NCI-H345 (cell line): ENCODE measurements at regions not wholly inside any gene's neighbourhood (a gene's known extent, or its start where the extent isn't known, plus 50 kb on each side); places are given as distances from the start of the nearest gene placed in this dataset.
A peak's percentile ranks its signal among the peaks of the same experiment; 100 is the strongest.

Experiments
- DNase-seq: peaks from one replicate; lab custom pipeline; 2025; lab: John Stamatoyannopoulos, UW

DNA sequence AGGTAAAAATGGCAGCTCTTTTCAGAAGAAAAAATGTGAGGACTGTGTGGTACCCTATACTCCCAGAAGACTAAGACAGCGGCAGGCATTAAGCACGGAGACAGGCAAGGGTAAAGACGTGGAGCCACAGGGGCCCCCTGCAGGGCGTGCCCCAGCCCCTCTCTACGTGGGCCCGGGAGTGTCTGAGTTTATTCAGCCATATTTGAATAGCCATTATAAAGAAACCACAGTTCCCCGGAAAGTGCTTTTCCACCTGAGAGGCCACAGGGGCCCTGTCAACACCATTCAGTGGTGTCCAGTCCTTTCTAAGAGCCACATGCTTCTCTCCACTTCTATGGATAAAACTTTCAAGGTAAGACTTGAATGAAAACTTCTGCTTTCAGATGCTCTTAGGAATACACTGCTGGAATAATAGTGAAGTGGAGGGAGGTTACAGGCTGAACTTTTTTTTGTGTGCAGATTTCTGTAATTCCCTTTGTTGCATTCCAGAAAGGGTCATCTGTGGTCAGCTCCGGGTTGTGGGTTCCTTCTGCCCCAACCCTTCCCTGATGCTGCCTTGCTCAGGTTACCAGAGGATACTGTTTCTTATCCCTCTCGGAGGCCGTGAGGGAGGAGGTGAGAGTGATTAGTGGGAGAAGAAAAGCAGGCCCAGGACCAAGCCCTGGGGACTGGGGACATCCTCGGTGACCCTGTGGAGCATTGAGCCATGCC lies 58.4 kb downstream of the SLC25A47 start:
- DNase-seq = no peak

DNA sequence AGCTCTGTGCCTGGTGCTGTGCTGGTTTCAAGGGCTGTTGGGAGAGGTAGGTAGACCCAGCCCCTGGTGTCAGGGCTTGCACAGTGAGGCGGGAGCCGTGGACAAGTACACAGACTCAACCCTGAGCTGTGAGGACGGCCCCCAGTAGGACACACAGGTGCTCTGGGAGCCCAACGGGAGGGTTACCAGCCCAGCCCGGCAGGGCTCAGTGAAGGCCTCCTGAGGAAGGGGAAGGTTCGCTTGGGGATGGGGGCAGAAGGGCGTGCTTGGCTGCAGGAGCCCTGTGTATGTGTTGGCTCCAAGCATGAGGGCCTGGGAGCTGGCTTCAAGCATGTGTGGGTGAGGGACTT lies 58.9 kb downstream of the SLC25A47 start:
- no peak for DNase-seq

DNA sequence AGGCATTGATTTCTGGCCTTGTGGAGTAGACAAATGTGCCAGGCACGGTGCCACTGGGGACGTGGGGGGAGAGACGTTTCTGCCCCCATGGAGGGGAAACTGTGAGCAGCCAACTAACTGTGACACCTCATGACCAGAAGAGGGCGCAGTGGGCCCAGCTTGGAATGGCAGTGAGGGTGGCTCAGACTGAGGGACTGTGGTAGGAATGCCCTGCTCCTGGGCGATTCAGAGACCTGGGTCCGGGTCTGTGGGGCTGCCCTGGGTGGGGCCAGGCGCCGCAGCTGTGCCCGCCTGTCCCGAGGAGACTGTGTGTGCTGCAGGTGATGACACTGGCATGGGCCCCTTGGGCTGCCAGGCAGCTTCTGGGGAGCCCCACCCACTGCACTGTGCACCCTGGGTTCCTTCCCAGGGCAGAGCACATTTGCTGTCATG lies 60.6 kb downstream of the SLC25A47 start:
- peak; percentile 65 for DNase-seq

DNA sequence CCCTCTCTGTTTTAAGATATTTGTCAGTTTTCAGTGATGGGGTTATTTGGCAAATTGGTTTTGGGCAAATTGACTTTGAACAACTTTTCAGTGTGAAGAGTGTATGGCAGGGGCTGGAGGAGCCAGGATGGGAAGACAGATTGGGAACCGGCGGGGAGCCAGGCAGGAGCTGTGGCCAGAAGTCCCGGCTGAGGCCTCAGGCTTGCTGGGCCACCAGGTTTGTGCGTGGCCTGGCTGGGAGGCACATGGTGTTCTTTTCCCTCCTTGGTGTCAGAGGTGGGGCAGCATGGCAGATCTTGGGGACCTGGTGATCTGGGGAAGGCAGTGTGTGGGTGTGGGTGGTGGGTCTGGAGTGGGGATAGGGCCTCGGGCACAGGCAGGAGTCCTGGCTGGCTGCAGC lies 61.1 kb downstream of the SLC25A47 start:
- no peak for DNase-seq

DNA sequence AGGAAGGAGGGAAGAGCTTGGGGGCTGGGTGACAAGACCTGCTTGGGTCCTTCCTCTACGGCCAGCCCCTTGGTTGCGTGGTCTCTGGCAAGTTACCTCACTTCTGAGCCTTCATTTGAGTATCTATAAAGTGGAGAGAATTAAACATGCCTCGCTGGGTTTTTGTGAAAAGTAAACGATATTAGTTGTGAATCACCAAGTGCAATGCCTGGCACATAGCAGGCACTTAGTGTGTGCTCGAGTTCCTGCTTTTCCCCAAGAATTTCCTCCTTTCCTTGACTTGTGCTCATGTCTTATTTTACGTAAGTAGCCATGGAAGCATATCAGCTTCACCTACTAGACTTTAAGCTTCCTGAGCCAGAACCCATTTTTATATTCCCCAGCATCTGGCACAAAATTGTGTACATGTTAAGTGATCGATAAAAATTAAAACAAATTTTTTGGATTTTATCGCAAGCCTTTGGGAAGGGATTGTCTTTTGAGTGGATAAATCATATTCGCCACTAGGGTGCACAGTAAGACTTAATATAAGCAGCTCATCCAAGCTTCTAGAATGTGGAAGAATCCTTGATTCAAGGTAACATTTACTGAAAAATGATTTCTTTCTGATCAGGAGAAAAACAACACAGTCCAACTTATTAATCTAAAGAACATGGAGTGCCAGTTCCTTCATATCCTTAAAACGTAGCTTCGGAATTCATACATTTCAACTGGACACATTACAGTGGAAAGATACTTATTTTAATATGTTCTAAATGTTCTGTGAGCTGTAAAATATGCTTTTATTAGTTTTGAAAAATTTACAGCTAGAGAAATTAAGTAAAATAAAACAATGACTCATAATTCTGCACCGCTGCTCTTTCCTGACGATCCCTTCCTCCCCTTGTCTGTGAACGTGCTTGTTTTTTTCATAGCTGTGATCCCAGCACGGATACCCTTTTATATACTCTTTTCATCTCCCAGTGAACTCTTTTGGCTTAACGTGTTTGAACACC lies 62.0 kb downstream of the SLC25A47 start:
- peak; percentile 41 for DNase-seq

DNA sequence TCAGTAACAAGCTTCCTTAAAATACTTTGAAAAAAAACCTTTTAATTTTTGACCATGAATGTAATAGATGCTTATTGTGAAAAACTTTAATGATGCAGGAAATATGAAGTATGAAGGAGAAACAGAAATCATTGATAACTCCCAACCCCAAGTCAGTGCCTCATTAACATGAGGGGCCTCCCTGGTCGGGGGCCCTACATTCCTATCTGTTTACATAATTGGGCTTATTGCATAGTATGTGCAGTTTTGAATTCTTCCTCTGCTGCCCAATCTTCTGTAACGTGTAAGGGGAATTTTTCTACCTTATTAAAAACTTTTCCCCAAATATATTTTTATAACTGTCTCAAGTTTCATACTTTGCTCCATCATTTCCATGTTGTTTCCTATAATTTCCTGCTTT lies 63.0 kb downstream of the SLC25A47 start:
- DNase-seq = no peak

DNA sequence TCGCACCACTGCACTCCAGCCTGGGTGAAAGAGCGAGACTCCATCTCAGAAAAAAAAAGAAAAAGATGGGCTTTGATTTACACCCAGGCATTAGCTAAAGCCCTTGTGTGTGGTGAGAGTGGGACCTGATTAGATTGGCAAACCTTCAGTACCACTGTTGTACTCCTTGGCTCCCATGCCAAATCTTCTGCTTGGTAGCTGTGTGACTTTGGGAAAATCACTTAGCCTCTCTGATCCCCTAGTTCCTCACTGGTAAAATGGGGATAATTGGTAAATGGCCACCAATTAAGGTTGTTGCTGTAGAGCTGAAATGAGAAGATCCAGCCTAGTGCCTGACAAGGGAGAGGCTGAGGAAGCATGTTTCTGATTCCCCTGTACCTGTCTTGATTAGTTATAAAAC lies 63.7 kb downstream of the SLC25A47 start:
- no peak for DNase-seq

DNA sequence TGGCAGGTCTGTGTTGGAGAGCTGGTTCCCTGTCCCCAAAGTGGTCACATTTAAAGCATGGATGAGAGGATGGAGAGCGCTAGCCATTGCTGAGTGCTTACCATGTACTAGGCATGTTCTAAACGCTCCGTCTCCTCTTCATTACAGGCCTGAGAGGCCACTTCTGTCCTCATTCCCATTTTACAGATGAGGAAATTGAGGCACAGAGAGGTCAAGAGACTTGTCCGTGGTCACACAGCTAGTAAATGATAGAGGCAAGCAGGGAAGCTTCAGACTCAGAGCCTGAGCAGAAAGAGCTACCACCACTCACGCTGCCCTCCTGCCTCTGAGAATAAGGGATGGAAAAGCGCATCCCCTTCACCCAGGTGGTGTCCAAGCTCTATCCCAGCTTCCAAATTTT lies 64.3 kb downstream of the SLC25A47 start:
- no peak for DNase-seq

DNA sequence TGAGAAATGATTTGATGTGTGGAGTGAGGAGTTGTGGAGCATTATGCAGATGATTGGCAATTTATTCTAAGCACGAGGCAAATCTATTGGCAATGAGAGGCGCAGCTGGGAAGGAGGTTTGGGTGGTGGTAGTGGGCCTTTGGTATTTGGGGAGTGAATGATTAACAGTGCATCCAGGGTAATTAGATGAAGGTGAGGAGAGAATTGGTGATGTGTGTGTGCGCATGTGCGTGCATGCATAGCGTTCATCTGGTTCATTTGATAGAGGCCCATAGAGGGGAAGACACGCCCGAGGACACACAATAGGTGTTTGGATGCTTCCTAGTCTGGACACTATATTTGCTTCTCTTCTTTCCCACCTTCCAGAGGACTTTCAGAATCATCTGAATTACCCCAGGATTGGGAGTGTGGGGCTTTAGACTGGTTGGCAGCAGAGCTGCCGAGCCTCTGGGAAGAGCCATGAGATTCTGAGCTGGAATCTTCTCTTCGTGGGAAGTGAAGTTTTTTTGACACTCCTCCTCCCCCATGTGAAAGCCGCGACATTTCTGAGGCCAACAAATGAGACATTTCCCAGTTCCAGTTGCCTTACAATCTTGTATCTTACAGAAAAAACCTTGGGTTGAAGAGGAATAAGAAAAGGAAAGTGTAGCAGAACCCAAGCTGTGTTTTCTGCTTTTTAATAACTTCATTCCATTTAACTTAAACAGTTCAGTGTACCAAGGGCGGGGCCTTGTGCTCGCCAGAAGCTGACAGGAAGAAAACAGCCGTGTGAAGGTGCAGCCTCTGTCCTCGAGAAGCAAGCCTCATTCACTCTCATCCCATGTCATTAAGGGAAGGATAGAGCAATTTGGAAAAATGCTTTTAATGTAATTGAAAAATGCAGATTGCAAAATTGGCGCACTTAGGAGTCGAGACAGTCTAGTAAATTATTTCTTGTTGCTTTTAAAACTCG lies 65.2 kb downstream of the SLC25A47 start:
- no peak for DNase-seq

DNA sequence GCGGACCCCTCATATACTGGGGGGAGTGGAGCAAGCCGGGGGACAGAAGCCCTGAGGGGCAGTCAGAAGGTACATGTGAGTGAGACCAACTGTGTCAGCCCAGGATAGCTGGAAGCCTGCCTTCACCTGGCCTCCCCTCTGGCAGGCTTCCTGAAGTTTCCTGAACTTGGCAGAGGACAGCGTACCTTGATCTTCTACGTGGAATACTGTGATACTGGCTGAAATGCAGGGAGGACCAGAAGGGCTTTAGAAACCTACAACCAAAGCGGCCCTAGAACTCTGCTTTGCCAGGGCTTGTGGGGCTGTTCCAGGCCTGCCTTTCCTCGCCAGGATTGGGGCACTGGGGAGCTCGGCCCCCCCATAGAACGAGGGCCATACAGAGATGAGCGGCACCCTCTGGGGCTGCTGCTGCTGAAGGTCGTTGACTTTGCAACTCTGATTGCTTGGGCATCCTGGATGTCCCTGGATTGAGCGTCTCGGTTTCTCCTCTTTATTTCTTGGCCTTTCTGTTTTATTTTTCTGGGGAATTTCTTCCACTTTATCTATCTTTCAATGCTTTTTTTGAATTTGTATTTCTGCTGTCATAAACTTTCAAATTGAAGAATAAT lies 66.5 kb downstream of the SLC25A47 start:
- DNase-seq = no peak

DNA sequence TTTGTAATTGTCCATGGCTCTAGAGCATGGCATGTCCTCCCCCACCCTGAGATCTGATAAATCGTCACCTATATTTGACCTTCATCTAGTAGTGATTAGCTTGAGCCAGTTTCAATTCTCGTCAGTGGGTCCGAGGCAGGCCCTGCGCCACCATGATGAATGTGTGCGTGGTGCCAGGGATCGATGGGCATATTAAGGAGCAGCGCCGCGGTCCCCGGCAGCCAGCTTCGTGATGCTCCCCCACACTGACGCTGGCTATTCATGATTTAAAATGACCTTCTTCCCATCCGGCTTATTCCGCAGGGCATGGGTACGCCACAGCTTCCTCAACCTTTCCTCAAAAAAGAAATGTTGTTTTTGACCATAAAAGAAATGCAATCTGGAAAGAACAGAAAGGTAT lies 68.0 kb downstream of the SLC25A47 start:
- no peak for DNase-seq

DNA sequence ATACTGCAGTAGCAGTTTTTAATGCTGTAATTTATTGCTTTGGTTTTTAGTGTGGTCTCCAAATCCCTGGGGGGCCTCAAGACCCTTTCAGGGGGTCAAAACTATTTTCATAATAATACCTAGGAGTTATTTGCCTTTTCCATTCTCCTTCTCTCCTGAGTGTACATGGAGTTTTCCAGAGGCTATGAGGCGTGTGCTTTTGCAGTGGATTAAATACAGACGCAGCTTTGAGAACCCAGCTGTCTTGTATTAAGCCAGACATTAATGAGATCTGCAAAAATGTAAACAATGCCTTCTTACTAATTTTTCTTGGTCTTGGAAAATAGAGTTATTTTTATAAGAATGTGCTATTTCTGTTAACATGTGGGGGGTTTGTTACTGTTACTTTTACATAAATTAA lies 68.6 kb downstream of the SLC25A47 start:
- no peak for DNase-seq

DNA sequence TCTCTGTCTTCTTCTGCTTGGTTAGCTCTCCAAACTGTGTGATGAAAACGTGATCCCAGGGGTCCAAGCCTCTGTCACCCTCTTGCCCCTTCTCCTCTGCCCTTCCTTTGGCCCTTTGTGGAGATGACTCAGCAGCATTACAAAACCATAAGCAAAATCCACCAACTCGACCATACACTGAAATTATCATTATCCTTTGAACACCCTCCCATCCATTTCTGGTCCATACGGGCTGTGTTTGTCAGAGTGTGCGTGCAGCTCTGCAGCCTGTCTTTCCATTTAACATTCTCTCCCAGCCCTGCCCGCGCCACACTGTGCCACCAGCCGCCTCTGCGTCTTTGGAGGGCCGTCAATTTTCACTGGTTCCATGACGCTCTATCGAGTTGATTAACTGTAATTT lies 69.2 kb downstream of the SLC25A47 start:
- no peak for DNase-seq

DNA sequence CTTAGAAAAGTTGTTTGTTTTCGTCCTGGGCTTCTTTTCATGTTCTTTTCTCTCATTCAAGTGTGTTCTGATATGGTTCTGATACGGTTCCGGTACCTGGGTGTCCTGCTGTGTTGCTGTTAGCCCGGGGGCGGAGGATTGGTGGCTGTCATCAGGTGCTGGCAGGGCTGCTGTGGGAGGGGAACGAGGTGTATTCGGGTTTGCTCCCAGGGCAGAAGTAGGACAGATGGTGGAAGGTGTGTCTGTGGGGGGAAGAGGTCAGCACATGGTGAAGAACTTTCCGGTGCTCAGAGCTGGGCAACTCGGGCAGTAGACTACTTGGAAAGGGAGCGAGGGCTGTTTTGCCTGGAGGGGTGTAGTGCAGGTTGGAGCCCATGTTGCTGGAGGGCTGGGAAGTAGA lies 70.2 kb downstream of the SLC25A47 start:
- no peak for DNase-seq

DNA sequence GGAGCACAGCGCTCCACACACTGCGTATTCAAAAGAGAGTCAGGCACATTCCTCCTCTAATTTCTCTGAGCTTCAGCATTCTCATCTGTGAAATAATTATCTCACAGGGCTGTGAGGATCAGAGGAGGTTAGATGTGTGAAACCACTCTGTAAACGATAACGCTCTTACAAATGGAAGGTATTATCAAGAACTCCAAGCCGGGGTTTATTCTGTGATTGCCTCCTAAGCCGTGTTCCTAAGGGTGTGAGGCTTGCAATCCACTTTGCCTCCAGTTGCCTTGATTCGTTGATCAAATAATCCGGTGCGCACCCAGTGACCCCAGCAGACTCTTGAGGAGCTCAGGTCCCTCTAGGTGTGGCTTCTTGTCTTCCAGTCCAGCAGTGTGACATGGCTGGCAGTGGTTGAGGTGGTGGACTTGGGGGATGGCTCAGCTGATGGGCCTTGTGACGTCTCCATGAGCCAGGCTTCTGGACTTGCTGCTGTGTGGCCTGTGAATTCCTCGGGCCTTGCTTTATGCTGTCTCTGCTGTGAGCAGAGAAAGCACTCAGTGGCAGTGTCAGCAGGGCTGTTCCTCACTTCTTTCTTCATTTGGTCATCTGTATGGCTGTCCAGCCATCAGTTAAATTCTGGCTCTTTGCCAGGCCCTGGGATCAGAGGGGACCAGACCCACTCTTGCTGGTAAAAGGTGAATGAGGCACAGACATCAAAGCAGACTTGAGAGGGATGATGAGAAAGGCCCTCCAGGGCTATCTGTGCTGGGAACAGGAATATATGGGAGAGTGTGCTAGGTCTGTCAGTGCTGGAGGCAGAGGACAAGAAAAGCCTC lies 71.0 kb downstream of the SLC25A47 start:
- no peak for DNase-seq

DNA sequence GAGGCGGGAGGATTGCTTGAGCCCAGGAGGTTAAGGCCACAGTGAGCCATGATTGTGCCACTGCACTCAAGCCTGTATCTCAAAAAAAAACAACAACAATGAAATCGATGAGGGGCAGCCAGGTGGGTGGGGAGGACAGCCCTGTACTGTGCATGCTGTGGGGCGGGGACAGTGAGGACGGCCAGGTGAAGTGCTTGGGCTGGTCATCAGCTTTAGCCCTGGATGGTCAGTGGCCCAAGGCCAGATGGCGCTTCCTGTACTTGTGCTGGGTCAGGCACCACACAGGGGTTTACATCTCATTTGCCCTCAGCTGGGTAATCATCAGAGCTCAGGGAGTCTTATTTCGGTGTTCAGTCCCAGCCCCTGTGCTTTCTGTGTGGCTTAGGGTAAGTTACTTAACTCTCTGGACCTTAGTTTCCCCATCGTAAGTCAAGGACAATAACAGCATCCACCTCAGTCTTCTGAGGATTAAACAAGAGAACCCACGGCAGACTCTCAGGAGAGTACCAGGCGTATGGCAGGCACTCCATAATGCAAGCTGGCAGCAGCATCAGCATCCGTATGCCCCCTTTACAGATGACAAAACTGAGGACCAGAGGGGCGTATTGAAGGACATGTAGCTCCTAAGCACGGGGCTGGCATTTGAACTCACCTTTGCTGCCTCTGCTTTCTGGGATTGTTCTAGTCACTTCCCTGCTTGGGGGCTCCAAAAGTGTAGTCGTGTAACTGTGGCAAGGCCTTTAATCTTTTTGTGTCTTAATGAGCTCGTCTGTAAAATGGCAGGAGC lies 71.9 kb downstream of the SLC25A47 start:
- no peak for DNase-seq

DNA sequence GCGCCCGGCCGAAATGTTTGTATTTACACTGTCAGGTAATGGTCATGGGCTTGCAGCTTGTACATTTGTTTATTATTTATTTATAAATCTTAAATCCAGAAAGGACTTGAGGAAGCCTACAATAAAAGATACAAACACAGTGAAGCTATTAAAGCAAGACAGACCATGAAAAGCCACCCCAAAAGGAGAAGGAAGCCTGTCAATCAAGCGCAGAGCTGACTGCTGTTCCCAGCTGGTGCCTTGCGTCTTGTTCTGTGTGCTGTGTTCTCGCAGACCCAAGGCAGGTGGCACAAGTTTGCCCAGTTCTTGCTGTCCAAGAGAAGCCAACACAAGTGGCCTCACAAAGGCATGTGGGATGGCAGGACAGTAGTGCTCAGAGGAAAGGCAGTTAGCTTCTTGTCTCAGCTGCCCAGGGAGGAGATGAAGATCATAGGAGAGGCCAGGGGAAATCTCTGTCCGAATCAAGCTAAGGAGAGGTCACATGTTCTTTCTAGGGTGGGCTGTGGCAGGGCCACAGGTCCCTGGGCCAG lies 73.2 kb downstream of the SLC25A47 start:
- no peak for DNase-seq

DNA sequence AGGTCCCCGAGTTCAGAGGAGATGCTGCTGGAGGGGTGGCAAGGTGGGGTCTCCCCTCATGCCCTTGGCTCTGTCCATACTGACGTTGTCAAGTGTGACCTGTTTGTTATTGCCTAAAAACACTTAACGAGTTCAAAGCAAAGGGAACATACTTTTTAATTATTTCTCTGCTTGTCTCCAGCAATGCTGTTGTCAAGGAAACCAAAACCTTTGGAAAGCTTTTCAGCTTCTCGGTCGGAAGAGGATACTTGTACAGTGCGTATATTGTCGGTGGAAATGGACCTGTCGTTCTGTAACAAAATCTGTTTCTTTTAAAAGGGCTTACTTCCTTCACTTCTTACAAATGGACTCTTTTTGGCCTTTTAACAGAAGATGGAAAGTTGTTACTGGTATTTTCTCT lies 73.9 kb downstream of the SLC25A47 start:
- no peak for DNase-seq

DNA sequence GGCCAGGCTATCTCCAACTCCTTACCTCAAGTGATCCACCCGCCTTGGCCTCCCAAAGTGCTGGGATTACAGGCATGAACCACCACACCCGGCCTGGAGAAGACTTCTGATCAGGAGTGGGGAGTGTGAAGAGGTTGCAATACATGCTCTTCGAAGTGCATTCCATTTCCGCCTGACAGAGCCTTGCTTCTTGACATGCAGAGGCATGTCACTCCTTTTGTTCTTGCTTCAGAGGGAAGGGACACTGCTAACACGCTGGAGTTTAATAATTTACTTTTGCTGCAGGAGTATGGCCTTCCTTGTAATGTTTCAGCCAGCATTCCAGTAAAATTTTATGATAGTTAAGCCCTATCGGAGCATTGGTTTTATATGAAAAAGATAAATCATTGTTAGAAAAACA lies 74.9 kb downstream of the SLC25A47 start:
- no peak for DNase-seq
